ENCODE measurements at regions not wholly inside any gene's neighbourhood (a gene's known extent, or its start where the extent isn't known, plus 50 kb on each side); places are given as distances from the start of the nearest gene placed in this dataset.

DNA sequence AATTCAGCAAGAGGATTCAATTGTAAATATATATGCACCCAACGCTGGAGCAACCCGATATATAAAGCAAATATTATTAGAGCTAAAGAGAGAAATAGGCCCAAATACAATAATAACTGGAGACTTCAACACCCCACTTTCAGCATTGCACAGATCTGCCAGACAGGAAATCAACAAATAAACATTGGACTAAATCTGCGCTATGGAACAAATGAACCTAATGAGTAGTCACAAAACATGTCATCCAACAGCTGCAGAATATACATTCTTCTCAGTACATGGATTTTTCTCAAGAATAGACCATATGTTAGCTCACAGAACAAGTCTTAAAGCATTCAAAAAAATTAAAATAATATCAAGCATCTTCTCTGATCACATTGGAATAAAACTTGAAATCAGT lies 86.1 kb upstream of the SLC1A1 start:
- no peak overlapping the region for H3K27ac ChIP-seq

GRCh38 chr9:4402501-4402900 lies 87.8 kb upstream of the SLC1A1 start:
- H3K27ac ChIP-seq, result no peak overlapping the region
- TF ChIP-seq ZFX (IDR thresholded peaks at IDR 0.05) (no peak), CTCF (conservative IDR thresholded peaks at IDR 0.05) (no peak)

More for the DNA sequence above, 86.1 kb upstream of the SLC1A1 start:
- TF ChIP-seq ZFX (IDR thresholded peaks at IDR 0.05), result no peak
- no peak for TF ChIP-seq CTCF (conservative IDR thresholded peaks at IDR 0.05)

- no peak overlapping the region for H3K27ac ChIP-seq
- no peak for TF ChIP-seq ZFX (IDR thresholded peaks at IDR 0.05)
These were observed 89.5 kb upstream of the SLC1A1 start for GRCh38 chr9:4400731-4401130.

- no peak for TF ChIP-seq ZFX (IDR thresholded peaks at IDR 0.05)
- TF ChIP-seq CTCF (conservative IDR thresholded peaks at IDR 0.05), result no peak
- H3K27ac ChIP-seq, result no peak overlapping the region
These were observed 92.4 kb upstream of the SLC1A1 start for GRCh38 chr9:4397917-4398316.

DNA sequence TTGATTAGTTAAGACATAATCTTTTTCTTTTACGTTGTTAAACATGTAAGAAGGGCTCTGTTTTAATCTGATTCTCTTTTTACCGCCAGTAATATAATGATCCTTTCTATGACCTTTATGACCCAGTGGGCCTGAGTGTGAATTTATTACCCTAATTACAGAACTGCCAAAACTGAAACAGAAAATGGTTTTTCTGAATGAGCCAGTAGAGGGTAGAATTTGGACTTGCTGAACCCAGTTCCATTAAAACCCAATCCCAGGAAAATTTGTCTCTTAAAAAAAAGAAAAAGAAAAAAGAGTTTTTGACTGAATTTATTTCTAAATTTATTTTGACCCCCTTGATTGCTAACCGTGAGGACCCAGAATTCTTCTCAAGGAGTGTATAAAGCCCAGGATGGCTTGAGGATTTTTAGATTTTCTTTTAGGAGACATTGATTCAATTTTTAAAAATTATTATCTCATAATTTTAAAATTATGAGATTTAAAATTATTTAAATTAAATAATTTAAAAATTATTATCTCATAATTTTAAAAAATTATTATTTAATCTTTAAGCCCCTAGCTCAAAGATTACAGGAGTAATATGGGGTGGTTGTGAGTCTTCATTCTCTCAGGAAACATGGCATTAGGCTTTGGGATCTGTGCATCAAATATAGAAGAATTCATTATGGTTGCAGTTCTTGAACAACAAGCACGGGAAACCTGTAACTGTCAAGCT lies 94.1 kb upstream of the GLIS3 start:
- H3K27ac ChIP-seq, result no peak overlapping the region
- TF ChIP-seq CTCF (conservative IDR thresholded peaks at IDR 0.05) (no peak; the same call in 1 of the 2 replicates), ZFX (IDR thresholded peaks at IDR 0.05) (no peak)

- H3K27ac ChIP-seq, result no peak overlapping the region
- TF ChIP-seq CTCF (conservative IDR thresholded peaks at IDR 0.05), result no peak
- TF ChIP-seq ZFX (IDR thresholded peaks at IDR 0.05), result no peak
These were observed 89.9 kb upstream of the GLIS3 start for GRCh38 chr9:4389755-4390154.

DNA sequence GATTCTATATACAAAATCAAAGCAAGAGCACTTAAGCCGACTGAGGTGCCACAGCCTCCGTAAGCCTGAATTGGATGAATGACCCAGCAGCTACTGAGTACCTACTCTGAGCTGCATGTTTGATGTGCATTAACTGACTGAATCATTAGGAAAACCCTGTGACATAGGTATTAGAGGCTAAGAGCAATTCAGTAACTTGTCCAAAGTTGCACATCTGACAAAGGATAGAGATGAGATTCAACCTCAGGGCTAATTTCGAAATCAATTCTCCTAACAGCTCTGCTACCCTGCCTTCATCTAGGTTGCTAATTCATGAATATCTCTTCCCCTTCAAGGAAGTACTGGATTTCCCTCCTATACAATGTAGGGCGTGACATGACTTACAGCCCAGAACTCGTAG lies 89.1 kb upstream of the GLIS3 start:
- TF ChIP-seq ZFX (IDR thresholded peaks at IDR 0.05) (no peak), CTCF (conservative IDR thresholded peaks at IDR 0.05) (no peak)
- no peak overlapping the region for H3K27ac ChIP-seq

- TF ChIP-seq ZFX (IDR thresholded peaks at IDR 0.05) (no peak), CTCF (conservative IDR thresholded peaks at IDR 0.05) (no peak)
- no peak overlapping the region for H3K27ac ChIP-seq
These were observed 87.0 kb upstream of the GLIS3 start for GRCh38 chr9:4386819-4387218.
